ENCODE measurements at regions not wholly inside any gene's neighbourhood (a gene's known extent, or its start where the extent isn't known, plus 50 kb on each side); places are given as distances from the start of the nearest gene placed in this dataset.

- peaks cover 15% of the 10 kb centered on the region for H3K9me3 ChIP-seq (ENCODE audit: control insufficient read depth, insufficient read depth, low read length)
- no TSS peak for BruUV-seq (replicated peaks)
Observed at GRCh38 chr2:22890132-22890531, 494.8 kb upstream of the KLHL29 start.

More at GRCh38 chr2:22890132-22890531, 494.8 kb upstream of the KLHL29 start:
- POLR2A ChIA-PET (ENCODE audit: unreplicated experiment): no interaction called here
- no peaks in the 10 kb centered on the region for H4K20me1 ChIP-seq (ENCODE audit: insufficient read depth, low read length)
- no peaks in the 10 kb centered on the region for H3K27me3 ChIP-seq (ENCODE audit: control insufficient read depth, insufficient read depth, low read length)
- no peaks in the 10 kb centered on the region for H3K9me1 ChIP-seq (ENCODE audit: insufficient read depth, low read length)
- in situ Hi-C loops (cut with MboI; ENCODE audit: low sequenced_read_pairs): no loop called here
- H3K18ac ChIP-seq (ENCODE audit: low read depth, low read length): no peak overlapping the region
- H3K79me1 ChIP-seq (ENCODE audit: low read depth in 1 of 2, low read length in 2 of 2): no peaks in the 10 kb centered on the region
- CTCF ChIA-PET: no interaction called here
- H3K14ac ChIP-seq (replicated peaks; ENCODE audit: low read depth, low read length): no peak overlapping the region
- H2BK20ac ChIP-seq (ENCODE audit: low read depth, low read length): no peak overlapping the region
- H3K4me2 ChIP-seq (ENCODE audit: low read depth, low read length): no peak overlapping the region
- DNase-seq (no peak), ATAC-seq (ENCODE audit: low read depth) (no peak)
- no peak overlapping the region for H2BK5ac ChIP-seq (ENCODE audit: low read depth, low read length, poor library complexity, severe bottlenecking)
- no peak overlapping the region for H2AK9ac ChIP-seq (replicated peaks; ENCODE audit: low read depth, low read length, poor library complexity)
- no peak overlapping the region for H3K4me3 ChIP-seq (ENCODE audit: insufficient read depth, low read depth, low read length)
- WGBS, 2 experiments (ENCODE audit: extremely low coverage in 2 of 2, insufficient read length in 1 of 2): 73% methylated on average over 2 of the region's 5 CpGs; no CpG with 5 or more reads in 1 of the 2 experiments
- dilution Hi-C loops (cut with HindIII; ENCODE audit: low sequenced_read_pairs, unreplicated experiment): no loop called here
- H3K56ac ChIP-seq (ENCODE audit: extremely low read depth, insufficient read depth, low read length): no peak overlapping the region
- H3K4ac ChIP-seq (ENCODE audit: low read depth, low read length): no peak overlapping the region
- no peak overlapping the region for H2AFZ ChIP-seq (replicated peaks; ENCODE audit: low read length, poor library complexity)
- no peak overlapping the region for H3K27ac ChIP-seq (ENCODE audit: insufficient read depth, low read length)
- no peak overlapping the region for H3K9ac ChIP-seq (ENCODE audit: low read depth, low read length)
- no peak overlapping the region for H4K8ac ChIP-seq (ENCODE audit: low read depth in 2 of 2, low read length in 2 of 2)
- no peak overlapping the region for H2BK15ac ChIP-seq (ENCODE audit: low read depth, low read length)
- no peak overlapping the region for H3K23ac ChIP-seq (ENCODE audit: low read depth, low read length)
- no peak overlapping the region for H4K5ac ChIP-seq (ENCODE audit: low read depth, low read length)
- H3K36me3 ChIP-seq (ENCODE audit: control insufficient read depth, insufficient read depth, low read length): no peaks in the 10 kb centered on the region
- intact Hi-C loops (cut with micrococcal nuclease): no loop called here
- no peak overlapping the region for H2AK5ac ChIP-seq (ENCODE audit: low read depth, low read length)
- no peak overlapping the region for H4K91ac ChIP-seq (ENCODE audit: insufficient read depth, low read depth, low read length)
- no peaks in the 10 kb centered on the region for H3K4me1 ChIP-seq (ENCODE audit: control insufficient read depth, insufficient read depth, low read length)
- no peak for TF ChIP-seq CEBPB (IDR thresholded peaks at IDR 0.05; ENCODE audit: low read depth, low read length)
- TF ChIP-seq SMC3 (IDR thresholded peaks at IDR 0.05; ENCODE audit: low read depth, low read length): no peak
- TF ChIP-seq RFX5 (IDR thresholded peaks at IDR 0.05; ENCODE audit: low read depth, low read length): no peak
- no peak overlapping the region for H2BK120ac ChIP-seq (ENCODE audit: low read depth, low read length)

Data from IMR-90 (cell line).